Gastroesophageal sphincter (tissue), 3 donors: ENCODE measurements at regions not wholly inside any gene's neighbourhood (a gene's known extent, or its start where the extent isn't known, plus 50 kb on each side); places are given as distances from the start of the nearest gene placed in this dataset.

Experiments
- CTCF ChIP-seq, 4 experiments: fragments of 200-600 bp in 2 of 4; fragments of 450-650 bp in 2 of 4; sonication (generic) in 1 of 4; IDR thresholded peaks; one replicate each; pipeline ENCODE4 v1.5.1; 2017 to 2019; ENCODE audit warnings: antibody characterized with exemption in 4 of 4, mild to moderate bottlenecking in 2 of 4, moderate library complexity in 2 of 4
- EP300 ChIP-seq: sonication (generic); formaldehyde crosslinking; IDR thresholded peaks from one replicate; pipeline ENCODE4 v1.6.1; 2017; ENCODE audit warnings: antibody characterized with exemption, mild to moderate bottlenecking

- TF ChIP-seq CTCF (IDR thresholded peaks at IDR 0.05) (no peak), EP300 (no peak)
These were observed 439.5 kb downstream of the MEIS1 start for GRCh38 chr2:66874411-66874810.
